ENCODE measurements at regions not wholly inside any gene's neighbourhood (a gene's known extent, or its start where the extent isn't known, plus 50 kb on each side); places are given as distances from the start of the nearest gene placed in this dataset.

DNA sequence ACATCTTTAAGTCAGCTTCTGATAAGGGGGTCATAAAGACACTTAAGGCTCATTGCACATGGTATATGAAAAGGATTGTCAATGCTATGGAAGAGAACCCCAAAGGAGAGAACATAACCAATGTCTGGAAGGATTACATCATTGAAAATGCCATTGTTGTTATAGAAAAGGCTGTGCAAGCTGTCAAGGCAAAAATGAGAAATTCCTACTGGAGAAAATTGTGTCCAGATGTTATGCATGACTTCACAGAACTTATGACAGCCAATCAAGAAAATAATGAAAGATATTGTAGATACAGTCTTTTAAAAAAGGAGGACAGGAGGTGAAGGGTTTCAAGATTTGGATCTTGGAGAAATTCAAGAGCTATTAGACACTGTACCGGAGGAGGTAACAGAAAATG, 96.3 kb upstream of the MBNL1 start:
- no peak for TF ChIP-seq CTCF (IDR thresholded peaks at IDR 0.05)
- TF ChIP-seq POLR2A (IDR thresholded peaks at IDR 0.05): no peak

All from esophagus squamous epithelium (tissue), 4 donors.